Subcutaneous abdominal adipose tissue (tissue), 5 donors: ENCODE measurements at regions not wholly inside any gene's neighbourhood (a gene's known extent, or its start where the extent isn't known, plus 50 kb on each side); places are given as distances from the start of the nearest gene placed in this dataset.

ENCODE experiments used
- H3K27ac ChIP-seq: one replicate; pipeline ENCODE4 v1.7.0; 2013; ENCODE audit warnings: low read depth, mild to moderate bottlenecking, inconsistent platforms, low read length, moderate library complexity
- H3K27me3 ChIP-seq, 5 donors: one replicate each; pipeline ENCODE4 v1.7.0; 2013; ENCODE audit warnings: low read length in 5 of 5, inconsistent platforms in 1 of 5; ENCODE audit not compliant: control insufficient read depth in 5 of 5, insufficient read depth in 4 of 5
- H3K36me3 ChIP-seq, 5 donors: one replicate each; pipeline ENCODE4 v1.7.0; 2013; ENCODE audit warnings: low read length in 5 of 5; ENCODE audit not compliant: control insufficient read depth in 5 of 5, insufficient read depth in 5 of 5
- H3K4me1 ChIP-seq, 5 donors: one replicate each; pipeline ENCODE4 v1.7.0; 2013; ENCODE audit warnings: low read length in 5 of 5, mild to moderate bottlenecking in 3 of 5, moderate library complexity in 1 of 5; ENCODE audit not compliant: control insufficient read depth in 5 of 5, insufficient read depth in 5 of 5
- H3K4me3 ChIP-seq, 5 donors: one replicate each; pipeline ENCODE4 v1.7.0; 2013; ENCODE audit warnings: low read length in 5 of 5, low read depth in 1 of 5
- H3K9ac ChIP-seq, 5 donors: one replicate each; pipeline ENCODE4 v1.7.0; 2013; ENCODE audit warnings: low read length in 5 of 5, mild to moderate bottlenecking in 4 of 5, moderate library complexity in 3 of 5
- H3K9me3 ChIP-seq, 5 donors: one replicate each; pipeline ENCODE4 v1.7.0; 2013; ENCODE audit warnings: low read length in 5 of 5; ENCODE audit not compliant: control insufficient read depth in 5 of 5
- donor health status: healthy.
- donor health status: healthy.
- donor health status: healthy.
- donor health status: healthy.
- donor health status: healthy.

- Histone ChIP-seq H3K9ac (no peak overlapping the region), H3K27me3 (no peaks in the 10 kb centered on the region), H3K9me3 (no peaks in the 10 kb centered on the region), H3K4me3 (no peak overlapping the region), H3K4me1 (peaks cover 0 to 26% (median 15%) of the 10 kb centered on the region in 5 donors), H3K27ac (no peak overlapping the region), H3K36me3 (no peaks in the 10 kb centered on the region)
Observed at GRCh38 chr10:118844731-118845521, 90.2 kb upstream of the CACUL1 start.

GRCh38 chr10:118845776-118846175 is 91.0 kb upstream of the CACUL1 start:
- H3K27ac ChIP-seq: no peak overlapping the region
- peaks cover 0 to 26% (median 15%) of the 10 kb centered on the region in 5 donors for H3K4me1 ChIP-seq
- H3K27me3 ChIP-seq: no peaks in the 10 kb centered on the region
- no peak overlapping the region for H3K9ac ChIP-seq
- no peaks in the 10 kb centered on the region for H3K9me3 ChIP-seq
- no peaks in the 10 kb centered on the region for H3K36me3 ChIP-seq
- no peak overlapping the region for H3K4me3 ChIP-seq

- peaks cover 0 to 9% (median 0%) of the 10 kb centered on the region in 5 donors for H3K4me1 ChIP-seq
- no peaks in the 10 kb centered on the region for H3K36me3 ChIP-seq
- no peaks in the 10 kb centered on the region for H3K27me3 ChIP-seq
- no peaks in the 10 kb centered on the region for H3K9me3 ChIP-seq
- H3K4me3 ChIP-seq: no peak overlapping the region
- H3K27ac ChIP-seq: no peak overlapping the region
- H3K9ac ChIP-seq: no peak overlapping the region
Observed at GRCh38 chr10:118850418-118851061, 95.8 kb upstream of the CACUL1 start.

GRCh38 chr10:118851062-118852035 is 96.6 kb upstream of the CACUL1 start:
- H3K27me3 ChIP-seq: no peaks in the 10 kb centered on the region
- peaks cover 0 to 11% (median 0%) of the 10 kb centered on the region in 5 donors for H3K4me1 ChIP-seq
- H3K9ac ChIP-seq: no peak overlapping the region
- no peaks in the 10 kb centered on the region for H3K36me3 ChIP-seq
- H3K4me3 ChIP-seq: no peak overlapping the region
- H3K9me3 ChIP-seq: no peaks in the 10 kb centered on the region
- no peak overlapping the region for H3K27ac ChIP-seq

GRCh38 chr10:118853916-118854315 is 99.1 kb upstream of the CACUL1 start:
- Histone ChIP-seq H3K4me3 (no peak overlapping the region), H3K27ac (no peak overlapping the region), H3K4me1 (peaks cover 0 to 15% (median 0%) of the 10 kb centered on the region in 5 donors), H3K27me3 (no peaks in the 10 kb centered on the region), H3K36me3 (no peaks in the 10 kb centered on the region), H3K9me3 (no peaks in the 10 kb centered on the region), H3K9ac (no peak overlapping the region)

GRCh38 chr10:118856106-118856505 is 101.3 kb upstream of the CACUL1 start:
- Histone ChIP-seq H3K4me3 (no peak overlapping the region), H3K27me3 (no peaks in the 10 kb centered on the region), H3K9ac (no peak overlapping the region), H3K27ac (no peak overlapping the region), H3K9me3 (no peaks in the 10 kb centered on the region), H3K36me3 (no peaks in the 10 kb centered on the region), H3K4me1 (peaks cover 0 to 11% (median 0%) of the 10 kb centered on the region in 5 donors)

- peaks cover 7 to 24% (median 12%) of the 10 kb centered on the region in 5 donors for H3K4me1 ChIP-seq
- H3K27ac ChIP-seq: no peak overlapping the region
- H3K27me3 ChIP-seq: no peaks in the 10 kb centered on the region
Observed at GRCh38 chr10:118865998-118866693, 111.4 kb upstream of the CACUL1 start.

GRCh38 chr10:118867768-118868167 is 113.0 kb upstream of the CACUL1 start:
- H3K27me3 ChIP-seq: no peaks in the 10 kb centered on the region
- no peak overlapping the region for H3K9ac ChIP-seq
- no peaks in the 10 kb centered on the region for H3K9me3 ChIP-seq
- H3K36me3 ChIP-seq: no peaks in the 10 kb centered on the region
- H3K4me3 ChIP-seq: no peak overlapping the region
- peaks cover 7 to 29% (median 16%) of the 10 kb centered on the region in 5 donors for H3K4me1 ChIP-seq
- no peak overlapping the region for H3K27ac ChIP-seq

More at GRCh38 chr10:118865998-118866693, 111.4 kb upstream of the CACUL1 start:
- Histone ChIP-seq H3K36me3 (no peaks in the 10 kb centered on the region), H3K9ac (no peak overlapping the region), H3K4me3 (no peak overlapping the region), H3K9me3 (no peaks in the 10 kb centered on the region)

- no peak overlapping the region for H3K9ac ChIP-seq
- H3K4me3 ChIP-seq: no peak overlapping the region
- H3K27ac ChIP-seq: no peak overlapping the region
- no peaks in the 10 kb centered on the region for H3K27me3 ChIP-seq
- peaks cover 7 to 38% (median 22%) of the 10 kb centered on the region in 5 donors for H3K4me1 ChIP-seq
- H3K9me3 ChIP-seq: no peaks in the 10 kb centered on the region
- H3K36me3 ChIP-seq: no peaks in the 10 kb centered on the region
Observed at GRCh38 chr10:118868589-118868988, 113.8 kb upstream of the CACUL1 start.
